ENCODE measurements at regions not wholly inside any gene's neighbourhood (a gene's known extent, or its start where the extent isn't known, plus 50 kb on each side); places are given as distances from the start of the nearest gene placed in this dataset.

DNA sequence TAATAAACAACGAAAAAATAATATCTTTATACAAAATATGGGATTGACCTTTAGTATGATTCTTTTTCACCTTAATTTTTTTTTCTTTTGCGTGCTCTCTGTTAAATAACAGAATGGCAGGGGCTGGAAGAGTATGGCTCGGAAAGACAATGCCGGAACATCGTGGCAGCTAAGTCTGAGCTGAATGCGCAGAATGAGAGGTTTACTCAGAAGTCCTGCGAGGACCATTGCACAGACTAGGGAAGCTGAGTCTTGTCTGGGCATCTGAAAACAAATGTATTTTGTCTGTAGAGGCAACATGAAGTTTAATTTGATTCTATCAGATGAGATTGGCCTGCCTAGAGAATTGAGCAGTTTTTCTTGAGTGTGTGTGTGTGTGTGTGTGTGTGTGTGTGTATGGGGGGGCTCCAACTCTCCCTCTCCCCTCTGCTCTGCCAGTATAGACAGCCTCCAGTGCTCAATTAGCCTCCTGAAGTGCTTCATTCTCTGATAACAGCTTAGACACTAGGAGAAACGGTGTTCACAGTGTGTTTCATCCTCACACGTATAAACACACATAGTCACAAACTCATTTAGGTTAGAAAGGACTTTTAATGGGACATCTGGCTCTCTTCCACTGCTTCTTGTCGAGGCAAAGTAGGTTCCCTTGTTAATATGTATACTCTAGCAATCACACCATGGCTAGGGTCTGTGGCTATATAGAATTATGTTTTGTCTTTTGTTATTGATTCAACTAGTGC is 244.3 kb upstream of the SORL1-AS1 start:
- Histone ChIP-seq H3K27ac (no peak overlapping the region), H3K27me3 (peaks cover 0 to 10% (median 0%) of the 10 kb centered on the region in 4 donors), H3K4me1 (no peaks in the 10 kb centered on the region), H3K36me3 (no peaks in the 10 kb centered on the region), H3K9me3 (no peaks in the 10 kb centered on the region), H3K4me3 (no peak overlapping the region)
- WGBS, 2 donors: 79 to 80% methylated on average over 10 of the region's 10 CpGs
- intact Hi-C loops (cut with DNase I): no loop called here
- no peak for DNase-seq
- TF ChIP-seq POLR2A (IDR thresholded peaks at IDR 0.05): no peak
- TF ChIP-seq, protein P1, sequence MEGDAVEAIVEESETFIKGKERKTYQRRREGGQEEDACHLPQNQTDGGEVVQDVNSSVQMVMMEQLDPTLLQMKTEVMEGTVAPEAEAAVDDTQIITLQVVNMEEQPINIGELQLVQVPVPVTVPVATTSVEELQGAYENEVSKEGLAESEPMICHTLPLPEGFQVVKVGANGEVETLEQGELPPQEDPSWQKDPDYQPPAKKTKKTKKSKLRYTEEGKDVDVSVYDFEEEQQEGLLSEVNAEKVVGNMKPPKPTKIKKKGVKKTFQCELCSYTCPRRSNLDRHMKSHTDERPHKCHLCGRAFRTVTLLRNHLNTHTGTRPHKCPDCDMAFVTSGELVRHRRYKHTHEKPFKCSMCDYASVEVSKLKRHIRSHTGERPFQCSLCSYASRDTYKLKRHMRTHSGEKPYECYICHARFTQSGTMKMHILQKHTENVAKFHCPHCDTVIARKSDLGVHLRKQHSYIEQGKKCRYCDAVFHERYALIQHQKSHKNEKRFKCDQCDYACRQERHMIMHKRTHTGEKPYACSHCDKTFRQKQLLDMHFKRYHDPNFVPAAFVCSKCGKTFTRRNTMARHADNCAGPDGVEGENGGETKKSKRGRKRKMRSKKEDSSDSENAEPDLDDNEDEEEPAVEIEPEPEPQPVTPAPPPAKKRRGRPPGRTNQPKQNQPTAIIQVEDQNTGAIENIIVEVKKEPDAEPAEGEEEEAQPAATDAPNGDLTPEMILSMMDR (IDR thresholded peaks at IDR 0.05): no peak

DNA sequence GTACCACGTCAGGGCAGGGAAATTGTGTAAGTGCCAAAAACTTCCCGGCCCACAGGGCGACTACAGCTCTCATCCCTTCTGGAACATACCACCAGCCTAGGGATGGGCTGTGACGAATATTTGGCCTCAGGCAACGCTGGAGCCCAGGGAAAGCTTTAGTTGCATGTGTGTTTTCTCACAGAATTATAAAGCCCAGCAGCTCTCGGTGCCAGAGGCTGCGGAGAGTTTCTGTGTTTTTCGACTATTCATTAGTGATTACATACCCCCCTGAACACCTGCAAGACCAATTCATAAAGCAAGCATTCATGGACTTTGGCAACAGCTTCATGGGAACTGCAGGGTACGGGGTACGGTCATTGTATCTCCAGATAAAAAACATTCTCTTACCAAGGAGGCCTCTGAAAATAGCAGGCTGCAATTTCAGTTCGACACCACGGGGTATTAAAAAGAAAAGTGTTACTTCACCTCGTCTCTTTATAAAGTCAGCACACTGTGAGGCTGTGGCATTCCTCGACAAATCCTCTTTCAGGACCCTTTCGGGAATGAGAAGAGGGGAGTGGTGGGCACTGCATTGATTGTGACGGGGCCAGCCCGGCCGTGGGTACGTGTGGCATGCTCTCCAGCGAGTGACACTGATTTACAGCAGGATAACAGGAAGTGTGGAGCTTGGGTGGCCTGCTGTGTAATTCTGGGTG is 243.6 kb upstream of the SORL1-AS1 start:
- Histone ChIP-seq H3K4me1 (no peaks in the 10 kb centered on the region), H3K27ac (no peak overlapping the region), H3K36me3 (no peaks in the 10 kb centered on the region), H3K9me3 (no peaks in the 10 kb centered on the region), H3K27me3 (peaks cover 0 to 8% (median 0%) of the 10 kb centered on the region in 4 donors), H3K4me3 (no peak overlapping the region)
- intact Hi-C loops (cut with DNase I): no loop called here
- WGBS, 2 donors: 55 to 58% methylated on average over 17 to 19 of the region's 20 CpGs
- TF ChIP-seq, protein P1 (IDR thresholded peaks at IDR 0.05): no peak
- TF ChIP-seq POLR2A (IDR thresholded peaks at IDR 0.05): no peak
- no peak for DNase-seq

DNA sequence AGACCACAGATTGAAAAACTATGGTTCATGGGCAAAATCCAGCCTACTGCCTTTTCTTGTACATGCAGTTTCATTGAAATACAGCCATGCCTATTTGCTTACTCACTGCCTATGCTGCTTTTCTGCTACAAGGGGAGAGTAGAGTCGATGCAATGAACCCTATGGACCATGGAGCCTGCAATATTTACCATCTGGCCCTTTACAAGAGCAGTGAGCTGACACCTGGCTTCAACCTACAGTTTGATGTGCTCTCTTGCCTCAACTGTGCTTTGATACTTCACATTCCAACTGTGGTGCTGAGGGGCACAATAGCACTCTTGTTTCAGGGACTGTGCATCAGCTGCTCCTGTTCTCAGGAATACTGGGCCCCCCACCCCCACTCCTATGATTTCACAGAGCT is 239.5 kb upstream of the SORL1-AS1 start:
- WGBS, 2 donors: 36 to 57% methylated on average over 1 of the region's 1 CpG
- H3K27ac ChIP-seq: no peak overlapping the region
- TF ChIP-seq POLR2A (IDR thresholded peaks at IDR 0.05): no peak
- TF ChIP-seq, protein P1 (IDR thresholded peaks at IDR 0.05): no peak
- H3K9me3 ChIP-seq: no peaks in the 10 kb centered on the region
- H3K36me3 ChIP-seq: no peaks in the 10 kb centered on the region
- no peaks in the 10 kb centered on the region for H3K4me1 ChIP-seq
- no peak for DNase-seq
- intact Hi-C loops (cut with DNase I): no loop called here
- no peak overlapping the region for H3K4me3 ChIP-seq
- peaks cover 0 to 4% (median 0%) of the 10 kb centered on the region in 4 donors for H3K27me3 ChIP-seq

DNA sequence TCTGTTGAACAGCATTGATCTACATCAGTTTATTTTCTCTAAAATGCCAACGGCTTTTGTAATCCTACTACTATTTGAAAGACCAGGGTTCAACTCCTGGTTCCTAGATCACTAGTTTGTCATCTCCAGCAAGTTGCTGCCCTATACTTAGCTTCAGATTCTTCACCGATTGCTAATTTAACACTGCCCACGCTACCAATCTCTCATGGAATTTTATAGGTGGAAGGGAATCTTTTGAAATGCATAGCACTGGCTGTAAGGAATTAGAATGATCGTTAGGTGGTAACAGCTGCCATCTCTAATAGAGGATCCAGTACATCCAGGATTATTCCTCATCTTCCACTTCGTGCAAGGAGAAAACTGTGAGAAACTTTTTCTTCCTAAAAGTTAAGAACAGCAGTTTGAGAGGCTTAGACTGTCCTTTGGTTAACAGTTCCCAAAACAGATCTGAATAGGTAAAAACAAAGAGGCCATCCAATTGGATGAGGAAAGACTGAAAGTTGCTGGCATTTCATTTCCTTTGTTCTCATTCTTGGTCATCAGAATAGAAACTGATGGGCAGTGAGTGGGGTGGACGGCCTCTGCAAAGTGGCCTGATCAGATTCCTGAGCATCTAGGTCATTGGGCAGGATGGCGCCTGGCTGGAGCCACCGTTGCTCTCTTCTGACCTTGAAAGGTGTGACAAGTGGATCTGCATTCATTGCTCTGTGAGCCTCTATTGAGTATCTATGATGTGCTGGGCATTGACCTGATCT is 236.3 kb upstream of the SORL1-AS1 start:
- WGBS, 2 donors: 76 to 78% methylated on average over 8 of the region's 8 CpGs
- no peaks in the 10 kb centered on the region for H3K4me1 ChIP-seq
- no peaks in the 10 kb centered on the region for H3K36me3 ChIP-seq
- H3K4me3 ChIP-seq: no peak overlapping the region
- H3K27ac ChIP-seq: no peak overlapping the region
- DNase-seq: no peak
- intact Hi-C loops (cut with DNase I): no loop called here
- no peaks in the 10 kb centered on the region for H3K9me3 ChIP-seq
- TF ChIP-seq POLR2A (IDR thresholded peaks at IDR 0.05): no peak
- TF ChIP-seq, protein P1 (IDR thresholded peaks at IDR 0.05): no peak
- H3K27me3 ChIP-seq: no peaks in the 10 kb centered on the region

DNA sequence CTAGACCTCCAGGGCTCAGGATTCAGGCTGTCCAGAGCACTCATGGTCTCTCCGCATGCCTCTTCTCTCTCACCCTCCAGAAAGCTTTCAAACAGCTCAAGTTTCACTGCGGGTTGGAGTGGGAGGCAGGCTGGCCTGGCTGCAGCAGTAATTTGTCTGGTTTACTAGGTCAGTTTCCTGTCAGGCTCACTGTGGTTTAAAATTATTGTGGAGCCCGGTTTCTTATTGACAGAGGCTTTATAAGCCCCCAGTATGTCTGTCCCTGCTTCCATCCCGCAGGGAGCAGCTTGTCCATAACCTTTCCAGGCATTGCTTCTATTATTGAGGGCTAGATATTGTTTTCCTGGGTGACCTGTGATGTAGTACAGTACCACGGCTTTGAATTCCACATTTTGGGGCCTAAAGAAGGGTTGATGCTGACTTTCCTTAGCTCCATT is 235.3 kb upstream of the SORL1-AS1 start:
- no peaks in the 10 kb centered on the region for H3K9me3 ChIP-seq
- TF ChIP-seq POLR2A (IDR thresholded peaks at IDR 0.05): no peak
- TF ChIP-seq, protein P1 (IDR thresholded peaks at IDR 0.05): no peak
- intact Hi-C loops (cut with DNase I): no loop called here
- no peaks in the 10 kb centered on the region for H3K4me1 ChIP-seq
- no peaks in the 10 kb centered on the region for H3K36me3 ChIP-seq
- no peak overlapping the region for H3K4me3 ChIP-seq
- no peaks in the 10 kb centered on the region for H3K27me3 ChIP-seq
- H3K27ac ChIP-seq: no peak overlapping the region
- 38 to 39% methylated on average over 5 of the region's 5 CpGs for WGBS, 2 donors
- no peak for DNase-seq
